SK-N-MC (cell line): ENCODE measurements at regions not wholly inside any gene's neighbourhood (a gene's known extent, or its start where the extent isn't known, plus 50 kb on each side); places are given as distances from the start of the nearest gene placed in this dataset.

ENCODE experiments used
- DNase-seq: peaks from one replicate; pipeline ENCODE4 v3.0.0-alpha.2; 2011; ENCODE audit warnings: low read depth, low spot score
- H3K27ac ChIP-seq: fragments of 200-600 bp; sonication (generic); 2 replicates; pipeline ENCODE4 v1.5.1; 2016; ENCODE audit warnings: mixed run types
- H3K36me3 ChIP-seq: fragments of 200-600 bp; sonication (generic); 2 replicates; pipeline ENCODE4 v1.6.1; 2017; ENCODE audit warnings: antibody characterized with exemption, low read length, mixed read lengths; ENCODE audit not compliant: insufficient read depth
- H3K4me3 ChIP-seq: fragments of 200-600 bp; sonication (generic); 2 replicates; pipeline ENCODE4 v1.5.1; 2016
- H3K9ac ChIP-seq: fragments of 200-600 bp; sonication (generic); 2 replicates; pipeline ENCODE4 v1.8.0; 2017; ENCODE audit warnings: mixed run types, mixed read lengths; ENCODE audit not compliant: insufficient read length
- H3K9me3 ChIP-seq: fragments of 200-600 bp; sonication (generic); 2 replicates; pipeline ENCODE4 v1.6.1; 2017; ENCODE audit warnings: low read depth, mild to moderate bottlenecking, antibody characterized with exemption, low read length, moderate library complexity, mixed read lengths
- EZH2 ChIP-seq: fragments of 200-600 bp; sonication (generic); IDR thresholded peaks from one replicate; pipeline ENCODE4 v1.6.1; 2017; ENCODE audit warnings: antibody characterized with exemption
- FOXP2 ChIP-seq: optimal IDR thresholded peaks from 2 replicates; pipeline ENCODE3; 2011; ENCODE audit warnings: mild to moderate bottlenecking, moderate library complexity; ENCODE audit not compliant: insufficient read depth; ENCODE audit errors: extremely low read length, control extremely low read depth
- POLR2AphosphoS5 ChIP-seq: IDR thresholded peaks from 2 replicates; pipeline ENCODE4 v1.6.1; 2012; ENCODE audit warnings: mild to moderate bottlenecking, low read depth, low read length, borderline replicate concordance

GRCh38 chr13:26880735-26881134 lies 120.1 kb upstream of the GPR12 start:
- Histone ChIP-seq H3K9me3 (no peaks in the 10 kb centered on the region), H3K9ac (no peak overlapping the region), H3K36me3 (no peaks in the 10 kb centered on the region), H3K27ac (no peak overlapping the region), H3K4me3 (no peak overlapping the region)
- DNase-seq, result no peak
- TF ChIP-seq EZH2 (no peak), FOXP2 (no peak), POLR2AphosphoS5 (no peak)

- Histone ChIP-seq H3K9ac (no peak overlapping the region), H3K27ac (no peak overlapping the region), H3K36me3 (no peaks in the 10 kb centered on the region), H3K9me3 (no peaks in the 10 kb centered on the region), H3K4me3 (no peak overlapping the region)
- no peak for DNase-seq
- TF ChIP-seq FOXP2 (no peak), EZH2 (no peak), POLR2AphosphoS5 (no peak)
Observed at GRCh38 chr13:26878438-26878837, 117.9 kb upstream of the GPR12 start.

- H3K9me3 ChIP-seq, result no peaks in the 10 kb centered on the region
- no peak overlapping the region for H3K9ac ChIP-seq
- H3K36me3 ChIP-seq, result no peaks in the 10 kb centered on the region
- no peak for DNase-seq
- H3K27ac ChIP-seq, result no peak overlapping the region
- no peak overlapping the region for H3K4me3 ChIP-seq
- no peak for TF ChIP-seq POLR2AphosphoS5
- TF ChIP-seq EZH2, result no peak
- no peak for TF ChIP-seq FOXP2
Observed at GRCh38 chr13:26873386-26873698, 112.8 kb upstream of the GPR12 start.

GRCh38 chr13:26872525-26873385 lies 112.2 kb upstream of the GPR12 start:
- DNase-seq, result no peak
- no peaks in the 10 kb centered on the region for H3K36me3 ChIP-seq
- no peak overlapping the region for H3K27ac ChIP-seq
- H3K9ac ChIP-seq, result no peak overlapping the region
- TF ChIP-seq POLR2AphosphoS5, result no peak
- TF ChIP-seq FOXP2, result no peak
- no peak for TF ChIP-seq EZH2
- H3K9me3 ChIP-seq, result no peaks in the 10 kb centered on the region
- H3K4me3 ChIP-seq, result no peak overlapping the region

- TF ChIP-seq EZH2 (no peak), FOXP2 (no peak), POLR2AphosphoS5 (no peak)
- Histone ChIP-seq H3K9ac (no peak overlapping the region), H3K4me3 (no peak overlapping the region), H3K9me3 (no peaks in the 10 kb centered on the region), H3K36me3 (no peaks in the 10 kb centered on the region), H3K27ac (no peak overlapping the region)
- no peak for DNase-seq
Observed at GRCh38 chr13:26867451-26868091, 107.0 kb upstream of the GPR12 start.

- Histone ChIP-seq H3K36me3 (no peaks in the 10 kb centered on the region), H3K9ac (no peak overlapping the region), H3K9me3 (no peaks in the 10 kb centered on the region), H3K27ac (no peak overlapping the region), H3K4me3 (no peak overlapping the region)
- TF ChIP-seq FOXP2, result no peak
- no peak for TF ChIP-seq POLR2AphosphoS5
- no peak for TF ChIP-seq EZH2
- DNase-seq, result no peak
Observed at GRCh38 chr13:26864576-26864975, 104.0 kb upstream of the GPR12 start.

GRCh38 chr13:26861941-26862340 lies 101.4 kb upstream of the GPR12 start:
- TF ChIP-seq POLR2AphosphoS5, result no peak
- no peak for TF ChIP-seq EZH2
- no peak for TF ChIP-seq FOXP2
- Histone ChIP-seq H3K4me3 (no peak overlapping the region), H3K27ac (no peak overlapping the region), H3K9ac (no peak overlapping the region), H3K36me3 (no peaks in the 10 kb centered on the region), H3K9me3 (no peaks in the 10 kb centered on the region)
- no peak for DNase-seq

GRCh38 chr13:26855921-26856320 lies 95.3 kb upstream of the GPR12 start:
- H3K9ac ChIP-seq, result no peak overlapping the region
- no peak for DNase-seq

GRCh38 chr13:26855071-26855470 lies 94.5 kb upstream of the GPR12 start:
- no peaks in the 10 kb centered on the region for H3K36me3 ChIP-seq
- no peaks in the 10 kb centered on the region for H3K9me3 ChIP-seq
- no peak for DNase-seq
- TF ChIP-seq FOXP2 (no peak), EZH2 (no peak), POLR2AphosphoS5 (no peak)
- H3K4me3 ChIP-seq, result no peak overlapping the region
- H3K27ac ChIP-seq, result no peak overlapping the region
- H3K9ac ChIP-seq, result no peak overlapping the region

More at GRCh38 chr13:26855921-26856320, 95.3 kb upstream of the GPR12 start:
- TF ChIP-seq EZH2 (no peak), FOXP2 (no peak), POLR2AphosphoS5 (no peak)
- H3K4me3 ChIP-seq, result no peak overlapping the region
- no peaks in the 10 kb centered on the region for H3K36me3 ChIP-seq
- no peak overlapping the region for H3K27ac ChIP-seq
- no peaks in the 10 kb centered on the region for H3K9me3 ChIP-seq

- TF ChIP-seq EZH2 (no peak), FOXP2 (no peak), POLR2AphosphoS5 (no peak)
- no peaks in the 10 kb centered on the region for H3K36me3 ChIP-seq
- no peaks in the 10 kb centered on the region for H3K9me3 ChIP-seq
- no peak overlapping the region for H3K27ac ChIP-seq
- DNase-seq, result no peak
- H3K4me3 ChIP-seq, result no peak overlapping the region
- no peak overlapping the region for H3K9ac ChIP-seq
Observed at GRCh38 chr13:26853323-26853722, 92.7 kb upstream of the GPR12 start.
